ENCODE measurements at regions not wholly inside any gene's neighbourhood (a gene's known extent, or its start where the extent isn't known, plus 50 kb on each side); places are given as distances from the start of the nearest gene placed in this dataset.

DNA sequence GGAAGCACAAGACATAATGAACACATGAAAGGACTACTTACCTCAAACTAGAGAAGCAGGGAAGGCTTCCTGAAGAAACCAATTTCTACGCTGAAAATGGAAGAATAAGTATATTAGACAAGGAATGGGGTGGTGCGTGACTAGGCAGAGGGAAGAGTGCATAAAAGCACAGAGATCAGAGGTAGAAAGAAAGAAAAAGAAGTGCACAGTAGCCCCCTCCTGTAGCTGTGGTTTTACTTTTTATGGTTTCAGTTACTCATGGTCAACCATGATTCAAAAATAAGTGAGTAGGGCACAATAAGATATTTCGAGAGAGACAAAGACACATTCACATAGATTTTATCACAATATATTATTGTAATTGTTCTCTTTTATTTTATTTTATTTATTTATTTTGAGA lies 934.5 kb upstream of the INTU start:
- Histone ChIP-seq H3K4me1 (ENCODE audit: control insufficient read depth, extremely low read depth, insufficient read depth, low read length) (peaks cover 5% of the 10 kb centered on the region), H3K9me3 (ENCODE audit: control insufficient read depth, insufficient read depth, low read depth, low read length) (no peaks in the 10 kb centered on the region), H3K9ac (ENCODE audit: insufficient read depth, low read length) (no peak overlapping the region), H3K4me3 (replicated peaks in 1 of 4; ENCODE audit: control extremely low read depth in 1 of 4, insufficient read depth in 1 of 4, low read depth in 3 of 4, low read length in 4 of 4) (no peak overlapping the region), H3K79me2 (ENCODE audit: control insufficient read depth, insufficient read depth, low read length) (no peaks in the 10 kb centered on the region), H3K36me3 (ENCODE audit: control insufficient read depth, insufficient read depth, low read length) (no peaks in the 10 kb centered on the region), H2AFZ (ENCODE audit: low read length) (no peak overlapping the region), H3K27me3 (ENCODE audit: control insufficient read depth, insufficient read depth, low read length) (no peaks in the 10 kb centered on the region), H4K20me1 (ENCODE audit: control insufficient read depth, extremely low read depth, insufficient read depth, low read length) (no peaks in the 10 kb centered on the region), H3K27ac (ENCODE audit: insufficient read depth, low read length) (no peak overlapping the region), H3K4me2 (ENCODE audit: extremely low read depth, insufficient read depth, low read length) (no peak overlapping the region)
- TF ChIP-seq, protein P1, sequence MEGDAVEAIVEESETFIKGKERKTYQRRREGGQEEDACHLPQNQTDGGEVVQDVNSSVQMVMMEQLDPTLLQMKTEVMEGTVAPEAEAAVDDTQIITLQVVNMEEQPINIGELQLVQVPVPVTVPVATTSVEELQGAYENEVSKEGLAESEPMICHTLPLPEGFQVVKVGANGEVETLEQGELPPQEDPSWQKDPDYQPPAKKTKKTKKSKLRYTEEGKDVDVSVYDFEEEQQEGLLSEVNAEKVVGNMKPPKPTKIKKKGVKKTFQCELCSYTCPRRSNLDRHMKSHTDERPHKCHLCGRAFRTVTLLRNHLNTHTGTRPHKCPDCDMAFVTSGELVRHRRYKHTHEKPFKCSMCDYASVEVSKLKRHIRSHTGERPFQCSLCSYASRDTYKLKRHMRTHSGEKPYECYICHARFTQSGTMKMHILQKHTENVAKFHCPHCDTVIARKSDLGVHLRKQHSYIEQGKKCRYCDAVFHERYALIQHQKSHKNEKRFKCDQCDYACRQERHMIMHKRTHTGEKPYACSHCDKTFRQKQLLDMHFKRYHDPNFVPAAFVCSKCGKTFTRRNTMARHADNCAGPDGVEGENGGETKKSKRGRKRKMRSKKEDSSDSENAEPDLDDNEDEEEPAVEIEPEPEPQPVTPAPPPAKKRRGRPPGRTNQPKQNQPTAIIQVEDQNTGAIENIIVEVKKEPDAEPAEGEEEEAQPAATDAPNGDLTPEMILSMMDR (conservative IDR thresholded peaks at IDR 0.05 in 1 of 2, IDR thresholded peaks at IDR 0.05 in 1 of 2; ENCODE audit: low read depth in 1 of 2, low read length in 2 of 2), result no peak
- TF ChIP-seq EZH2 (IDR thresholded peaks at IDR 0.05; ENCODE audit: low read length, missing control alignments), result no peak
- DNase-seq (ENCODE audit: low read depth in 2 of 2), result no peak

DNA sequence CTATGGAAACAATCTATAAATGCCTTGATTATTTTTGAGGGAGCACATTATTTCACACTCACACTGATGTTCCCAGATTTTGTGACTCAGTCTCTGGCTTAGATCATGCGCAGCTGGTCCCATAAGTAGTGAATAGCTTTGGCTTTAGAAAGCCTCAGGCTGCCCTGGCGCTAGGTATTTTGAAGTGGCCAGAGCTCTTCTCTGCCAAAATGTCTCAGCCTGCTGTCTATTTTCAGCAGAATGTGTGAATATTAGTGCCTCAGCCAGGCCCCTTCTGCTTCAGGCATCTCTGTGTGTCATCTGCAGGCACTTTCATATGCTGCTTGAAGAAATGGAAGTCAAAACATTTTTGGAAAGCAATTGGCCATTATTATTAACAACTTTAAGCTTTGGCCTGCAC lies 931.0 kb upstream of the INTU start:
- Histone ChIP-seq H3K27ac (ENCODE audit: insufficient read depth, low read length) (no peak overlapping the region), H3K4me3 (replicated peaks in 1 of 4; ENCODE audit: control extremely low read depth in 1 of 4, insufficient read depth in 1 of 4, low read depth in 3 of 4, low read length in 4 of 4) (no peak overlapping the region), H3K9me3 (ENCODE audit: control insufficient read depth, insufficient read depth, low read depth, low read length) (no peaks in the 10 kb centered on the region), H3K4me1 (ENCODE audit: control insufficient read depth, extremely low read depth, insufficient read depth, low read length) (peaks cover 5% of the 10 kb centered on the region), H2AFZ (ENCODE audit: low read length) (no peak overlapping the region), H3K9ac (ENCODE audit: insufficient read depth, low read length) (no peak overlapping the region), H4K20me1 (ENCODE audit: control insufficient read depth, extremely low read depth, insufficient read depth, low read length) (no peaks in the 10 kb centered on the region), H3K27me3 (ENCODE audit: control insufficient read depth, insufficient read depth, low read length) (no peaks in the 10 kb centered on the region), H3K79me2 (ENCODE audit: control insufficient read depth, insufficient read depth, low read length) (no peaks in the 10 kb centered on the region), H3K36me3 (ENCODE audit: control insufficient read depth, insufficient read depth, low read length) (no peaks in the 10 kb centered on the region), H3K4me2 (ENCODE audit: extremely low read depth, insufficient read depth, low read length) (no peak overlapping the region)
- peak; percentile 49 to 91 for DNase-seq (ENCODE audit: low read depth in 2 of 2)
- TF ChIP-seq, protein P1 (conservative IDR thresholded peaks at IDR 0.05 in 1 of 2, IDR thresholded peaks at IDR 0.05 in 1 of 2; ENCODE audit: low read depth in 1 of 2, low read length in 2 of 2), result no peak
- TF ChIP-seq EZH2 (IDR thresholded peaks at IDR 0.05; ENCODE audit: low read length, missing control alignments), result no peak

DNA sequence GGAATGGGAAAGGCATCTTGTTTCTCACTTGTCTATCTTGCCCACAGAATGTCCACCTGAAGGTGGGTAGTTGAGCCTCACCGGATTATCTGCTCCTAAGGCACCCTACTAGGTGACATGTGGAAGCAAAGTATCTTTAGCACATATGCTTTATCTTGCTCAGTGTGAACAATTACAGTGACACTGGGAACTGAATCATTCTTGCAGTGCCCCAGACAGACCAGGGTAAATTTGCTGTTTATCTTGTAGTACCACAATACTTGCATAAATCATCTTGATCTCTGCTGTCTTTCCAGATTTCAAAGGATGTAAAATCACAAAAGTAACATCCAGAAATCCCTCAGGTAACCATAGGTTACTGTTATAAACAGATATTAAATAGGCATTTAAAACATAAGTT lies 930.0 kb upstream of the INTU start:
- H2AFZ ChIP-seq (ENCODE audit: low read length), result no peak overlapping the region
- H3K4me2 ChIP-seq (ENCODE audit: extremely low read depth, insufficient read depth, low read length), result no peak overlapping the region

More for the DNA sequence above, 930.0 kb upstream of the INTU start:
- no peak for DNase-seq (ENCODE audit: low read depth in 2 of 2)
- H3K9ac ChIP-seq (ENCODE audit: insufficient read depth, low read length), result no peak overlapping the region
- no peak overlapping the region for H3K27ac ChIP-seq (ENCODE audit: insufficient read depth, low read length)
- no peaks in the 10 kb centered on the region for H3K79me2 ChIP-seq (ENCODE audit: control insufficient read depth, insufficient read depth, low read length)
- H3K4me3 ChIP-seq (replicated peaks in 1 of 4; ENCODE audit: control extremely low read depth in 1 of 4, insufficient read depth in 1 of 4, low read depth in 3 of 4, low read length in 4 of 4), result no peak overlapping the region
- H3K27me3 ChIP-seq (ENCODE audit: control insufficient read depth, insufficient read depth, low read length), result no peaks in the 10 kb centered on the region
- H4K20me1 ChIP-seq (ENCODE audit: control insufficient read depth, extremely low read depth, insufficient read depth, low read length), result no peaks in the 10 kb centered on the region
- no peaks in the 10 kb centered on the region for H3K36me3 ChIP-seq (ENCODE audit: control insufficient read depth, insufficient read depth, low read length)
- TF ChIP-seq, protein P1 (conservative IDR thresholded peaks at IDR 0.05 in 1 of 2, IDR thresholded peaks at IDR 0.05 in 1 of 2; ENCODE audit: low read depth in 1 of 2, low read length in 2 of 2), result no peak
- TF ChIP-seq EZH2 (IDR thresholded peaks at IDR 0.05; ENCODE audit: low read length, missing control alignments), result no peak
- no peaks in the 10 kb centered on the region for H3K9me3 ChIP-seq (ENCODE audit: control insufficient read depth, insufficient read depth, low read depth, low read length)
- peaks cover 5% of the 10 kb centered on the region for H3K4me1 ChIP-seq (ENCODE audit: control insufficient read depth, extremely low read depth, insufficient read depth, low read length)

Measured in fibroblast of lung (primary cell).